HG03060 (cell line): ENCODE measurements at regions not wholly inside any gene's neighbourhood (a gene's known extent, or its start where the extent isn't known, plus 50 kb on each side); places are given as distances from the start of the nearest gene placed in this dataset.
"Not testable (repeated sequence)": the region's sequence is repeated elsewhere in the genome, so short reads cannot be mapped to it uniquely, and the experiment has no call there.

Experiments
- ATAC-seq: cut with Tn5 transposase; IDR thresholded peaks from one replicate; pipeline ENCODE4 v1.9.1; 2021; ENCODE audit warnings: low read depth, moderate number of reproducible peaks; ENCODE audit not compliant: unreplicated experiment

- no peak for ATAC-seq
Observed at GRCh38 chr5:114838937-114839336, 330.8 kb downstream of the TRIM36 start.

DNA sequence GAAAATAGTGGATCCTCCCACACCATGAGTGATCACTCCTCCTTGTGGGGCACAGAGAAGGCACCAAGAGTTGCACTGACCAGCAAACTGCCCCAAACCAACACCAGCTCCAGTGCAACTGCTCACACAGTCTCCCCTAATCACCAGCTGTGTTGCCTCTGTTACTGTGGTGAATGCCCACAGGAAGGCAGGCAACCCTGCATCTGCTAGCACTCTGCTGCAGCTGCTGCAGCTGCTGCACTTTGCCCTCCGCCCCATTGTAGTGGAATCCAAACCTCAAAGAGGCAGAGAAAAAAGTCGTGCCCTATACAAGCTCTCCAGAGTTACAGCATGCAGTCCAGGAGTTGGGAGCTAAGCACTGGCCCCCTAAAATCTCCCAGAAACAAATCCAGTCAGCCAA lies 339.6 kb downstream of the TRIM36 start:
- ATAC-seq: no peak

DNA sequence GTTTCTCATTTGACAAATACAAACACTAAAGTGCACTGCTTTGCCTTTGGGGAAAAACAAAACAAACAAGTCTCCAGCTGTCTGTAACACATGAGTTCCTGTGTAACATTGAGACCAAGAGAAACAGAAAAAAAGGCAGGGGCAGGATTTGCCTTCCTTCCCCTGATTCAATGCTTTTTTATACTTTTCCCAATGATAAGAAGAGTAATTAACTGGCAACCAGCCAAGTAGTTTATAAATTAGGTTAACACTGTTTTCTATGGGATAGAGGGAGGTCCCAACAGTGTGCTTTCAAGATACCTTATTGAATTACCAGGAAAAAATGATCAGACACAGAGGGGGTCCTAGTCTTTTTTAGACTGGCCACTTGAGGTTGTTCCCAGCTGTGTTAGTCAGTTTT lies 346.8 kb downstream of the TRIM36 start:
- ATAC-seq: no peak

GRCh38 chr5:114822436-114822835 lies 347.3 kb downstream of the TRIM36 start:
- no peak for ATAC-seq

DNA sequence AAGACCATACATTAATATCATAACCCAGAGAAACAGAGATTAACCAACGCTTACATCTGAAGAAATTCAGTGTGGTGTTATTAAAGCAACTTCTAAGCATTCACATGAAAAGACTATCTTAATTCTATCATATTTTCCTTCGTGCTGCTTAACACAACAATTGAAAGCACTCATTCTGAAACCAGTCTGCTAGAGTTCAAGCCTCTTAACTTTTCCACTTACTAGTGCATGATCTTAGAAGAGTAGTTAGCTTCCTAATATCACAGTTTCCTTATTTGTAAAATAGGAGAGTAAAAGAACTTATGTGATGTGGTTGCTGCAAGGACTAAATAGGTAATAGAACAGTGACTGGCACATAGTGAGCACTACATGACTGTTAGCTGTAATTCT lies 379.3 kb downstream of the TRIM36 start:
- ATAC-seq: no peak

- peak; percentile 63 for ATAC-seq
Observed at GRCh38 chr5:114789773-114790402, 379.8 kb downstream of the TRIM36 start.

DNA sequence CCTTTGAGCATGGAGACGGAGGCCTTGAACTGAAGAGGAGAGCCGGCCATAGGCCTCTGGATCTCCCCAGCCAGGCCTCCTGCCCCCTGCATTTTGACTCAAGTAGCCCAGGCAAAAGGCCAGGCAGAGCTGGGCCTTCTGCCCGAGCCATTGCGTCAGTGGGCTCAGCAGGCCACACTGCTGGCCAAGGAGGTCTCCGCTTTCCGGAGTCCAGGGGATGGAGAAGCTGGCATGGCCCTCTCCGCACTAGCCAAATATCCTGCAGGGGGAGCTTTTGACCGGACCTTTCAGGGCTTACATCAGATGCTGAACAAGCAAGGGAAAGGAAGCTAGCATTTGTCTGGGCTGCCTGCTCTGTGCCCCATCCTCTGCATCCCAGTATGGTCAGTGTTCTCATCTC lies 386.8 kb downstream of the TRIM36 start:
- ATAC-seq: no peak

GRCh38 chr5:114782177-114782576 lies 387.5 kb downstream of the TRIM36 start:
- no peak for ATAC-seq

DNA sequence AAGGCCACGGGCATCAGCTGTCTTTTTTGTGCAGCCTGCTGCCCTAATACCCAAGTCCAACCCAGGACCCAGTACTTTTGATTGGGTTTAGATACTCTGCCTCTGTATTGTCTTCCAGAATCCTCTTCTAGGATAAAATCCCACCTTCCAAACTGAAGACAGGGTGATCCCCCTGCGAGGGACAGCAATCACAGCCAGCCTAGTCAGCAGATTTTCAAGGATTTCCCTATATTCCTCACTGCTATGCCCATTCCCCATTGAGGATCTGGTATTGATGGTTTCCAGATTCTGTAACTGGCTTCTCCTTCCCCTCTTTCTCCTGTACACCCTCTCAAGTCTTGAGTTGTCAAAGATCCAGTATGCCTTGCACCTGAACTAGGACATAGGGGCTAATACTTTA lies 389.4 kb downstream of the TRIM36 start:
- ATAC-seq: no peak

DNA sequence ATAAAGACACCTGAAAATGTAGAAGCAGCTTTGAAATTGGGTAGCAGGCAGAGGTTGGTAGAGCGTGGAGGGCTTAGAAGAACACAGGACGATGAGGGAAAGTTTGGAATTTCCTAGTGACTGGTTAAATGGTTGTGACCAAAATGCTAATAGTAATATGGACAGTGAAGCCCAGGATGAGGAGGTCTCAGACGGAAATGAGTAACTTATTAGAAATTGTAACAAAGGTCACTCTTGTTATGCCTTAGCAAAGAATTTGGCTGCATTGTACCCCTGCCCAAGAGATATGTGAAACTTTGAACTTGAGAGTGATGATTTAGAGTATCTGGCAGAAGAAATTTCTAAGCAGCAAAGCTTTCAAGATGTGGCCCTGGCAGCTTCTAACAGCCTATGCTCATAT lies 382.5 kb downstream of the KCNN2 start:
- ATAC-seq: no peak

DNA sequence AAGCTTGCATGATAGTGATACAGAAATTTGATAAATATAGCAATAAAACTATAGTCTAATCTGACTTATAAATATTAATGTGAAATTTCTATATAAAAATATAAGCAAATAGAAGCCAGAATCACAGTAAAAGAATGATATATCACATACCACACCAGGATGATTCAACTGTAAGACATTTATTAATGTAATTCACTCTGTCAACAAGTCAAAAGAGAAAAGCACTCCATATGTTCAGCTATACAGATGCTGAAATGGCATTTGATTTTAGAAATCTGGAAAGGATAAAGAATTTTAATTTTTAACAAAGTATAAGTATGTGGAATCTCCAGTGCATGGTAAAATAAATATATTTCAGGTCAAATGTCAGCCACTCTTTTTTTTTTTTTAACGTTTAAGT lies 372.4 kb downstream of the KCNN2 start:
- no peak for ATAC-seq

DNA sequence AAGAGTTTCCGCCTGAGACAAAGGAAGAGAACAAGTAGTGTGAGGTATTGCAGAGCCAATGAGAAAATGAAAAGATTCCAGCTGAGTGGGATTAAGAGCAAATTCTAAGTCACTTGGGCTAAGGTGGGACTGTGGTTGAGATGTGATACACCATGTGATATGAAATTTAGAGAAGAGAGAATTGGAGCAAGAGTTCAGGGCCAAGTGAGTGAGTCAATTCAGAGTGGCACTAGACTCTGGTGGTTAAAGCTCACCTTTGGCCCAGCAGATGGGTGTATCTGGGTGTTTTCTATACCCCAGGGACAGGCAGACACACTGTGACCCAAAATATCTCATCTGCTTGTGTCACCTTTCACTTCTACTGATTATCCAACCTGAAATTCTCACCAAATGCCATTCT lies 368.1 kb downstream of the KCNN2 start:
- ATAC-seq: no peak

- ATAC-seq: no peak
Observed at GRCh38 chr5:114727358-114727757, 365.5 kb downstream of the KCNN2 start.

GRCh38 chr5:114726131-114726530 lies 364.3 kb downstream of the KCNN2 start:
- ATAC-seq: no peak

DNA sequence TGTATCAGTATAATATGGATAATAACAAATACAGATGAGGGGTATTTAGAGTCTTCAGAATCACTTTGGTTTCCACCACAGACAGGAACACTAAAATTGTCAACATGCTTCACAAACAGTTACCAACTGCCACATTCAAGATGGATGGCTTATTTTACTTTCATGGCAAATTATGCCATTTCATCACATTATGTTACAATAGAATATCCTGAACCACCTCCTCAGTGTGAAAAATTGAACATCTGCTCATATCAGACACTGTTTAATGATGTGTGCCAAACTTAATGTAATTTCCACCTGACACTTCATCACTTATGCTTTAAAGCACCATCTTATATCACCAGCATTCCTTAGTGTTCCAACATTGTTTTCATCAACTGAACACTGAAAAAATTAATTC lies 357.4 kb downstream of the KCNN2 start:
- no peak for ATAC-seq

DNA sequence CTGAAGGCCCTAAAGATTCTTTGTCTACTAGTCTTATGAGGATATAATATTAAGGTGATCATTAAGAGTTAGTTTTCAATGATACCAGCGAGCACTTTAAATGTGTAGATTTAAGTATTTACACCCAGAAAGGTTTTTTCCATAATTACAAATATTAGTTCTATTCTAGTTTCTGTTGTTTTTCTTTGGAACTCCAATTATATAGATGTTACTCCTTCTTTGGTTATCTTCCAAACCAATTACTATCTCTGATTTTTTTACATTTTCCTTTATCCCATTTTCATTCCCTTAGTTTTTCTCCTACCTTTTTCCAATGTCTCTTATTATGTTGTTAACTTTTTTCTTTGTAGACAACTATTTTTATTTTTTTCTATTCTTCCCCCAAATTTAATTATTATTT lies 355.1 kb downstream of the KCNN2 start:
- ATAC-seq: no peak

- ATAC-seq: not testable (repeated sequence)
Observed at GRCh38 chr5:114704225-114704893, 342.5 kb downstream of the KCNN2 start.

GRCh38 chr5:114702731-114703130 lies 340.9 kb downstream of the KCNN2 start:
- no peak for ATAC-seq

DNA sequence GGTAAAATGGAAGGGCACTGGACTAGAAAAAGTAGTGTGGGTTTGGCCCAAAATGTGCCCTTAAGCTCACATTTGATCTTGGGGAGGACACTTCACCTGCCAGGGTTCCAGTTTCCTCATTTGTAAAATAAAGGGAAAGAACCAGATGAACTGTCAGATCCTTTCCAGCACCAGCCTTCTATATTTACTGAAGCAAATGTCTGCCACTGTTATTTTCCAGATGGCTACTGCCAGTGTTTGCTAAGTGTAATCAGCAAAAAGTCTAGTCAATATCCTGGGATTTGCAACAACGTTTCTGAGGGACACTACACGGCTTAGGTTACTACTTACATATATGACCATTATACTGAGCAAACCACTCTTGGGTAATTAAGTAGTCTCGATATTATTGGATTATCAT lies 340.3 kb downstream of the KCNN2 start:
- ATAC-seq: no peak

DNA sequence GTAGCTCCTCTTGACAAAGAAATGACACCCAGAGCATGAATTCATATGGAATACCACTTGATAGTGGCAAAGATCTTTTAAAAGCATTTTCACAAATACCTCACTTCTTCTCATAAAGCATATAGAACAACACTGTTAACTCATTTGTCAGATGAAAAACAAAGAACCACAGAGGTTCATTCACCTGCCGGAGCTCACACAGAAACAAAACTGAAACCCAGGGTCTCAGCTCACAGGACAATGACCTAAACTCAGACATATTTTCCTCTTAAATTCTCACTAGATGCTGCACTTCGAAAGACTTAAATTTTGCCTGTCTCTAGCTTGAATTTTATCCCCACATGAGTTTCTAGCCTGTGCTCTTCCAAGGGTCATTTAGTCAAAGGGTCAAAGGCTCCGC lies 339.0 kb downstream of the KCNN2 start:
- ATAC-seq: no peak

DNA sequence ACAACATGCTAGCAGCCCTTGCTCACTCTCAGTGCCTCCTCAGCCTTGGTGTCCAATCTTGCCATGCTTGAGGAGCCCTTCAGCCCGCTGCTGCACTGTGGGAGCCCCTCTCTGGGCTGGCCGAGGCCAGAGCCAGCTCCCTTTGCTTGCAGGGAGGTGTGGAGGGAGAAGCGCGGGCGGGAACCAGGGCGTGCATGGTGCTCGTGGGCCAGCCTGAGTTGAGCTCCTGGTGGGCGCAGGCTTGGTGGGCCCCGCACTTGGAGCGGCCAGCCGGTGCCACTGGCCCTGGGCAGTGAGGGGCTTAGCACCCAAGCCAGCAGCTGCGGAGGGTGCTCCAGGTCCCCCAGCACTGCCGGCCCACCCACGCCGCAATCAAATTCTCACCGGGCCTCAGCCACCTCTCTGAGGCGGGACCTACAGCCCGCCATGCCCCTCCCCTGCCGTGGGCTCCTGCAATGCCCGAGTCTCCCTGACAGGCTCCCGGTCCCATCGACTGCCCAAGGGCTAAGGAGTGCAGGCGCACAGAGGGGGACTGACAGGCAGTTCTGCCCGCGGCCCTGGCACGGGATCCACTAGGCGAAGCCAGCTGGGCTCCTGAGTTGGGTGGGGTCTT lies 333.5 kb downstream of the KCNN2 start:
- no peak for ATAC-seq

GRCh38 chr5:114686356-114686755 lies 324.5 kb downstream of the KCNN2 start:
- ATAC-seq: no peak
